Neural crest cell (in vitro differentiated cells): ENCODE measurements at regions not wholly inside any gene's neighbourhood (a gene's known extent, or its start where the extent isn't known, plus 50 kb on each side); places are given as distances from the start of the nearest gene placed in this dataset.

ENCODE experiments used
- DNase-seq: peaks from one replicate; pipeline ENCODE4 v3.0.0; 2021; ENCODE audit warnings: low read depth, mixed read lengths, low spot score
- H3K27ac Mint-ChIP-seq: one replicate; pipeline ENCODE4 v1.8.0; 2021; ENCODE audit warnings: mild to moderate bottlenecking, mixed read lengths; ENCODE audit not compliant: unreplicated experiment
- H3K27me3 Mint-ChIP-seq: 2 replicates; pipeline ENCODE4 v1.8.0; 2021; ENCODE audit warnings: low read depth, mild to moderate bottlenecking, mixed read lengths
- H3K36me3 Mint-ChIP-seq: 2 replicates; pipeline ENCODE4 v1.8.0; 2021; ENCODE audit warnings: low read depth, mild to moderate bottlenecking, mixed read lengths
- H3K4me1 Mint-ChIP-seq: 2 replicates; pipeline ENCODE4 v1.8.0; 2021; ENCODE audit warnings: mixed read lengths
- H3K4me3 Mint-ChIP-seq: one replicate; pipeline ENCODE4 v1.8.0; 2021; ENCODE audit warnings: mild to moderate bottlenecking, mixed read lengths
- H3K9me3 Mint-ChIP-seq: 2 replicates; pipeline ENCODE4 v1.8.0; 2021; ENCODE audit warnings: mixed read lengths
- TF ChIP-seq, protein P1 (sequence below): fragments of 200-600 bp; sonication (generic); conservative IDR thresholded peaks from 2 replicates; pipeline ENCODE4 v1.5.0; 2021; ENCODE audit warnings: antibody characterized with exemption, mild to moderate bottlenecking

DNA sequence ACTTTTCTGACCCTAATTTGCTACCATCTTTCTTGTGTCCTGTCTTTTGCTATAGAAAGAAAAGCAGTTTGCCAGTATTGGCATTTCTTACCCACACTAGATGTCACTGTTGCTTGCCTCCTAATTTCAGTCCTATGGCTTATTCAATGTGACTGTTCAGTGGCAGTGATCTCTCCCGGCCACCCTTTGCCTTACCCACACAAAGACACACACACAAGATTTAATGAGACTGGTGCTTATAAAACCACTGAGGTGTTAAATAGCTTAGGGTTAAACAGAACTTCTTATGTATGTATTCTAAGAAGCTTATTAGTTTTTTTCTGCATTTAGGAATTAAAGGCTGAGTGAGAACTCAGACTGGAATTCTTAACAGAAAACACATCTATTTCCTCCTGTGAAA, 233.6 kb upstream of the ASCC3 start:
- DNase-seq = peak; percentile 22
- Mint-ChIP-seq H3K36me3 (no peaks in the 10 kb centered on the region), H3K9me3 (no peaks in the 10 kb centered on the region), H3K27ac (no peak overlapping the region), H3K27me3 (no peaks in the 10 kb centered on the region), H3K4me3 (no peak overlapping the region), H3K4me1 (peaks cover 18% of the 10 kb centered on the region)
- TF ChIP-seq, protein P1, sequence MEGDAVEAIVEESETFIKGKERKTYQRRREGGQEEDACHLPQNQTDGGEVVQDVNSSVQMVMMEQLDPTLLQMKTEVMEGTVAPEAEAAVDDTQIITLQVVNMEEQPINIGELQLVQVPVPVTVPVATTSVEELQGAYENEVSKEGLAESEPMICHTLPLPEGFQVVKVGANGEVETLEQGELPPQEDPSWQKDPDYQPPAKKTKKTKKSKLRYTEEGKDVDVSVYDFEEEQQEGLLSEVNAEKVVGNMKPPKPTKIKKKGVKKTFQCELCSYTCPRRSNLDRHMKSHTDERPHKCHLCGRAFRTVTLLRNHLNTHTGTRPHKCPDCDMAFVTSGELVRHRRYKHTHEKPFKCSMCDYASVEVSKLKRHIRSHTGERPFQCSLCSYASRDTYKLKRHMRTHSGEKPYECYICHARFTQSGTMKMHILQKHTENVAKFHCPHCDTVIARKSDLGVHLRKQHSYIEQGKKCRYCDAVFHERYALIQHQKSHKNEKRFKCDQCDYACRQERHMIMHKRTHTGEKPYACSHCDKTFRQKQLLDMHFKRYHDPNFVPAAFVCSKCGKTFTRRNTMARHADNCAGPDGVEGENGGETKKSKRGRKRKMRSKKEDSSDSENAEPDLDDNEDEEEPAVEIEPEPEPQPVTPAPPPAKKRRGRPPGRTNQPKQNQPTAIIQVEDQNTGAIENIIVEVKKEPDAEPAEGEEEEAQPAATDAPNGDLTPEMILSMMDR = peak; percentile 76

DNA sequence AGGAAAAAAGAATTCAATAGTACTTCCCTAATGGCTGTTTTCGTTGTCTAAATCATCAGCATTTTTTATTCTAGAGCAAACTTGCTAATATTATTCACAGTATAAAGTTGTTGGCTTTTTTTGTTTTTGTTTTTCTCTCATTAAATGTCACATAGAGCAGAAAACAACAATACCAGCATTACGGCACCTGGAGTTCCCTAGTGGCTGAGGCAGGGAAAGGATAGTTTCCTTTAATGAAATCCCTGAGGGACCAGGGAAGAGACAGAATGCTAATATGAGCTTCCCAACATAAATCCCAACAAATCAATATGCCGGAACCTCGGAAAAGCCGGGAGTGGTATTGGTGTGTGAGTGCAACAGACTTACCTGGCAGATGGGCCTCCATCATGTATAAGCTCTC, 235.2 kb upstream of the ASCC3 start:
- Mint-ChIP-seq H3K27ac (no peak overlapping the region), H3K27me3 (no peaks in the 10 kb centered on the region)

DNA sequence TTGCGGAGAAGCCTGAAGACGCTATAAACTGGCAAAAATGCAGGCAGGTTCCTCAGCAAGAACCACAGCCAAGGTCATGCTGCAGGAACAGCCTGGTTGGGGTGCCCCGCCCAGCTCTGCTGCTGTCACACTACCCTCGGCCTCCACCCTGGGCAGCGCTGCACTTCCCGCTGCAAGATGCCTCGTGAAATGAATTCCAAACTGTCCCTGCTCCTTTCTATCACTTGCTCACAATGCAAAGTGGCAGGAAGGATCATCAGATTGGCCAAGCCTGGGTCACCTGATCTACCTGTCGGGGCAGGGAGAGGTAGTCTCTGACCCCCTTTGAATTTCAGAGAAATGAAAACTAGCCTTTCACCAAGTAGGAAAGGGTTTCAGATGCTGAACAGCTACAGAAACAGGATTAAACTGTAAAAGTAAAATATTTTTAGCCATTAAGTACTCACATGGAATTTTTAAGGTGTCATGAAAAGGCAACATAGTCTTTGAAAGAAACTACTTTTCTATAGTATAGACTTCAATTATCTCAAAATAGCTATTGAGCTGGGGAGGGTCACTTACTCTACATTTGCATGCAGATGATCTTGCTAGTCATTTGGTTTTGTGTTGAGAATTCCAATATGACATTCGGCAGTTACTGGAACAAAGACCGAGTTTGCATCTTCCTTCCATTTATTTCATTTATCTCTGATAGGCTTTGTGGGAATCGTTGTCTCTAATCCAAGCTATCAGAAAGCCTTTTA, 236.4 kb upstream of the ASCC3 start:
- TF ChIP-seq, protein P1 = no peak
- H3K36me3 Mint-ChIP-seq = no peaks in the 10 kb centered on the region
- H3K4me1 Mint-ChIP-seq = peaks cover 18% of the 10 kb centered on the region
- DNase-seq = no peak
- no peaks in the 10 kb centered on the region for H3K9me3 Mint-ChIP-seq
- H3K4me3 Mint-ChIP-seq = no peak overlapping the region
- no peak overlapping the region for H3K27ac Mint-ChIP-seq
- H3K27me3 Mint-ChIP-seq = no peaks in the 10 kb centered on the region

More for the DNA sequence above, 235.2 kb upstream of the ASCC3 start:
- peaks cover 18% of the 10 kb centered on the region for H3K4me1 Mint-ChIP-seq
- H3K9me3 Mint-ChIP-seq = no peaks in the 10 kb centered on the region
- TF ChIP-seq, protein P1 = no peak
- no peak for DNase-seq
- H3K36me3 Mint-ChIP-seq = no peaks in the 10 kb centered on the region
- no peak overlapping the region for H3K4me3 Mint-ChIP-seq

DNA sequence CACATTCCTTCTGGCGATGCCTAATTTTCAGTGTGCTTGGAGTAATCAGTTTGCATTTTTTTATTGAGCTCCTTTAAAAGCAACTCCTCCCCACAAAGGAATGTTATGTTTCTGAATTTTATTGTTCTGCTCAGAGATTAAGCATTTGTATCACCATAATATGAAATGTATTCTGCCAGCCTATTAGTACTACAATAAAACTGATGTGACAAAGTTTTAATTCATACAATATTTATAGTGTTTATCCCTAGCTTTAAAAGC, 236.9 kb upstream of the ASCC3 start:
- H3K36me3 Mint-ChIP-seq = no peaks in the 10 kb centered on the region
- H3K4me1 Mint-ChIP-seq = peaks cover 18% of the 10 kb centered on the region
- no peaks in the 10 kb centered on the region for H3K9me3 Mint-ChIP-seq
- no peak for DNase-seq
- H3K27ac Mint-ChIP-seq = no peak overlapping the region
- H3K4me3 Mint-ChIP-seq = no peak overlapping the region
- no peaks in the 10 kb centered on the region for H3K27me3 Mint-ChIP-seq
- TF ChIP-seq, protein P1 = no peak

DNA sequence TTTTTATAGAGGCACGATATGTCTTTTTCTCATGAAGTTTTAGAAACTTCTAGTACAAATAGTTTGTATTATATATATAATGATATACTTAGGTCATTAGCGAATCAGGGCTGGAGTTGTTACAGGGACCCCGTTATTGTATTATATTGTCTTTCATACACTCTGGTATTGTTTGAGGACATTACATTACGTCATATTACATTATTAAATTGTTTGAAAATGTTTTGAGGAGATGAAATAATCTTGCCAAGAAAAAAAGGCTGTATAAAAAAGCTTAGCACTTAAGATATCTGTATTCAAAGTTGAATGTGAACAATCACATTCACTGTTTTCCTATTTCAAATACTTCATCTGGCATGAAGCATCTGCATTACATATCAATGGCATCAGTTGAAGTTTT, 239.6 kb upstream of the ASCC3 start:
- H3K9me3 Mint-ChIP-seq = no peaks in the 10 kb centered on the region
- no peak for DNase-seq
- no peaks in the 10 kb centered on the region for H3K36me3 Mint-ChIP-seq
- H3K27me3 Mint-ChIP-seq = no peaks in the 10 kb centered on the region
- H3K4me3 Mint-ChIP-seq = no peak overlapping the region
- H3K27ac Mint-ChIP-seq = no peak overlapping the region
- H3K4me1 Mint-ChIP-seq = peaks cover 18% of the 10 kb centered on the region
- TF ChIP-seq, protein P1 = no peak
